Parathyroid adenoma (tissue), 2 donors: ENCODE measurements at regions not wholly inside any gene's neighbourhood (a gene's known extent, or its start where the extent isn't known, plus 50 kb on each side); places are given as distances from the start of the nearest gene placed in this dataset.

Source experiments
- H2AFZ ChIP-seq: fragments of 300-600 bp; sonication (generic); one replicate; pipeline ENCODE4 v1.7.0; 2017; ENCODE audit warnings: antibody characterized with exemption, mild to moderate bottlenecking
- H3K27ac ChIP-seq: fragments of 300-600 bp; sonication (generic); one replicate; pipeline ENCODE4 v1.7.0; 2017
- H3K27me3 ChIP-seq: fragments of 300-600 bp; sonication (generic); one replicate; pipeline ENCODE4 v1.7.0; 2017; ENCODE audit warnings: low read length; ENCODE audit not compliant: control insufficient read depth, insufficient read depth
- H3K36me3 ChIP-seq: fragments of 300-600 bp; sonication (generic); one replicate; pipeline ENCODE4 v1.7.0; 2017; ENCODE audit warnings: low read length; ENCODE audit not compliant: control insufficient read depth, insufficient read depth
- H3K4me1 ChIP-seq: fragments of 300-600 bp; sonication (generic); one replicate; pipeline ENCODE4 v1.7.0; 2017; ENCODE audit warnings: control low read depth
- H3K4me2 ChIP-seq: fragments of 300-600 bp; sonication (generic); one replicate; pipeline ENCODE4 v1.7.0; 2017; ENCODE audit warnings: low read length
- H3K4me3 ChIP-seq: fragments of 300-600 bp; sonication (generic); one replicate; pipeline ENCODE4 v1.7.0; 2017; ENCODE audit warnings: low read depth, low read length
- H3K79me2 ChIP-seq: fragments of 300-600 bp; sonication (generic); one replicate; pipeline ENCODE4 v1.7.0; 2017; ENCODE audit warnings: control low read depth
- H3K9ac ChIP-seq: fragments of 300-600 bp; sonication (generic); one replicate; pipeline ENCODE4 v1.7.0; 2017; ENCODE audit warnings: mild to moderate bottlenecking
- H3K9me3 ChIP-seq: fragments of 300-600 bp; sonication (generic); one replicate; pipeline ENCODE4 v1.7.0; 2017; ENCODE audit warnings: low read length; ENCODE audit not compliant: control insufficient read depth
- TF ChIP-seq, protein P1 (sequence below): fragments of 300-600 bp; sonication (generic); IDR thresholded peaks from one replicate; pipeline ENCODE4 v1.7.0; 2017; ENCODE audit warnings: antibody characterized with exemption, mild to moderate bottlenecking
- donor health status: primary hyperparathyroidism.

- H3K4me2 ChIP-seq = no peak overlapping the region
- peaks cover 9% of the 10 kb centered on the region for H3K4me1 ChIP-seq
- H3K36me3 ChIP-seq = no peaks in the 10 kb centered on the region
- no peak overlapping the region for H3K9ac ChIP-seq
- no peaks in the 10 kb centered on the region for H3K27me3 ChIP-seq
- H3K4me3 ChIP-seq = no peak overlapping the region
- no peak overlapping the region for H3K27ac ChIP-seq
- H2AFZ ChIP-seq = no peak overlapping the region
- H3K9me3 ChIP-seq = no peaks in the 10 kb centered on the region
- TF ChIP-seq, protein P1, sequence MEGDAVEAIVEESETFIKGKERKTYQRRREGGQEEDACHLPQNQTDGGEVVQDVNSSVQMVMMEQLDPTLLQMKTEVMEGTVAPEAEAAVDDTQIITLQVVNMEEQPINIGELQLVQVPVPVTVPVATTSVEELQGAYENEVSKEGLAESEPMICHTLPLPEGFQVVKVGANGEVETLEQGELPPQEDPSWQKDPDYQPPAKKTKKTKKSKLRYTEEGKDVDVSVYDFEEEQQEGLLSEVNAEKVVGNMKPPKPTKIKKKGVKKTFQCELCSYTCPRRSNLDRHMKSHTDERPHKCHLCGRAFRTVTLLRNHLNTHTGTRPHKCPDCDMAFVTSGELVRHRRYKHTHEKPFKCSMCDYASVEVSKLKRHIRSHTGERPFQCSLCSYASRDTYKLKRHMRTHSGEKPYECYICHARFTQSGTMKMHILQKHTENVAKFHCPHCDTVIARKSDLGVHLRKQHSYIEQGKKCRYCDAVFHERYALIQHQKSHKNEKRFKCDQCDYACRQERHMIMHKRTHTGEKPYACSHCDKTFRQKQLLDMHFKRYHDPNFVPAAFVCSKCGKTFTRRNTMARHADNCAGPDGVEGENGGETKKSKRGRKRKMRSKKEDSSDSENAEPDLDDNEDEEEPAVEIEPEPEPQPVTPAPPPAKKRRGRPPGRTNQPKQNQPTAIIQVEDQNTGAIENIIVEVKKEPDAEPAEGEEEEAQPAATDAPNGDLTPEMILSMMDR = no peak
- no peaks in the 10 kb centered on the region for H3K79me2 ChIP-seq
Measured at GRCh38 chr14:65959563-65960024, 526.6 kb upstream of the CCDC196 start.

GRCh38 chr14:65961004-65961403 lies 525.2 kb upstream of the CCDC196 start:
- no peaks in the 10 kb centered on the region for H3K9me3 ChIP-seq
- H3K36me3 ChIP-seq = no peaks in the 10 kb centered on the region
- H3K9ac ChIP-seq = no peak overlapping the region
- no peak overlapping the region for H3K27ac ChIP-seq
- no peaks in the 10 kb centered on the region for H3K27me3 ChIP-seq
- H3K4me3 ChIP-seq = no peak overlapping the region
- H3K79me2 ChIP-seq = no peaks in the 10 kb centered on the region
- no peak overlapping the region for H3K4me2 ChIP-seq
- TF ChIP-seq, protein P1 = peak; percentile 20
- no peak overlapping the region for H2AFZ ChIP-seq
- H3K4me1 ChIP-seq = peaks cover 9% of the 10 kb centered on the region

DNA sequence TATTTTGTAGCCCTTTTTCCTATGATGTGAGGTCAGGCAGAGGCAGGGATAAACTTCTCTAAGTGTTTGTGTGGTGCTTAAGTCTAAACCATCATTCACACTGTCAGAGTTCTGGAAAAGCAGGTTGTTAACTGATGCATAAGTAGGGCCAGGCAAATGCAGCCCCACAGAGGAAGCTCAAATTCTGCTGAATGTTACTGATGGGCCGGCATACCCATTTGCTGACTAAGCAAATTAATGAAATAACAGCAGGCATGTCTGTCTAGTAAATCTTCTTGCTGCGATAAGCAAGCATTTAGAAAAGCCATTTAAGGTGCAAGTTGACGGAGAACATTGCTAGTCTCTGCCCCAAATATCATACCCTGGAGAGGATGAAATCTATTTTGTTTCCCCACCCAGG lies 523.2 kb upstream of the CCDC196 start:
- Histone ChIP-seq H3K9me3 (no peaks in the 10 kb centered on the region), H3K9ac (no peak overlapping the region), H3K79me2 (no peaks in the 10 kb centered on the region), H3K36me3 (no peaks in the 10 kb centered on the region), H3K4me1 (peaks cover 9% of the 10 kb centered on the region), H2AFZ (no peak overlapping the region), H3K4me3 (no peak overlapping the region), H3K27ac (no peak overlapping the region), H3K27me3 (no peaks in the 10 kb centered on the region), H3K4me2 (no peak overlapping the region)
- TF ChIP-seq, protein P1 = no peak

GRCh38 chr14:65964366-65964765 lies 521.8 kb upstream of the CCDC196 start:
- Histone ChIP-seq H3K4me2 (no peak overlapping the region), H2AFZ (no peak overlapping the region), H3K4me3 (no peak overlapping the region), H3K79me2 (no peaks in the 10 kb centered on the region), H3K9me3 (no peaks in the 10 kb centered on the region), H3K9ac (no peak overlapping the region), H3K36me3 (no peaks in the 10 kb centered on the region), H3K27me3 (no peaks in the 10 kb centered on the region), H3K4me1 (peaks cover 9% of the 10 kb centered on the region), H3K27ac (no peak overlapping the region)
- TF ChIP-seq, protein P1 = no peak

GRCh38 chr14:65966188-65966587 lies 520.0 kb upstream of the CCDC196 start:
- no peaks in the 10 kb centered on the region for H3K9me3 ChIP-seq
- TF ChIP-seq, protein P1 = no peak
- H3K27me3 ChIP-seq = no peaks in the 10 kb centered on the region
- no peak overlapping the region for H3K9ac ChIP-seq
- H2AFZ ChIP-seq = no peak overlapping the region
- H3K4me3 ChIP-seq = no peak overlapping the region
- H3K4me2 ChIP-seq = no peak overlapping the region
- no peaks in the 10 kb centered on the region for H3K79me2 ChIP-seq
- no peaks in the 10 kb centered on the region for H3K36me3 ChIP-seq
- H3K4me1 ChIP-seq = peaks cover 9% of the 10 kb centered on the region
- H3K27ac ChIP-seq = no peak overlapping the region
